Neuronal stem cell (in vitro differentiated cells): ENCODE measurements at regions not wholly inside any gene's neighbourhood (a gene's known extent, or its start where the extent isn't known, plus 50 kb on each side); places are given as distances from the start of the nearest gene placed in this dataset.

Experiments
- DNase-seq: peaks from one replicate; pipeline ENCODE4 v3.0.0-alpha.2; 2013; ENCODE audit warnings: low spot score
- H2AFZ ChIP-seq: one replicate; pipeline ENCODE4 v1.6.1; 2013; ENCODE audit warnings: mild to moderate bottlenecking, low read length, inconsistent platforms
- H2AK5ac ChIP-seq: 2 replicates; pipeline ENCODE4 v1.6.1; 2013; ENCODE audit warnings: low read depth, mild to moderate bottlenecking, inconsistent platforms, low read length, moderate library complexity, mixed read lengths
- H2BK120ac ChIP-seq: 2 replicates; pipeline ENCODE4 v1.6.1; 2013; ENCODE audit warnings: low read depth, mild to moderate bottlenecking, inconsistent platforms, low read length, moderate library complexity, mixed read lengths
- H2BK12ac ChIP-seq: one replicate; pipeline ENCODE4 v1.6.1; 2013; ENCODE audit warnings: low read length, inconsistent platforms
- H2BK15ac ChIP-seq: 2 replicates; pipeline ENCODE4 v1.6.1; 2013; ENCODE audit warnings: mild to moderate bottlenecking, low read length, inconsistent platforms, mixed read lengths
- H2BK5ac ChIP-seq: one replicate; pipeline ENCODE4 v1.6.1; 2013; ENCODE audit warnings: inconsistent platforms, mild to moderate bottlenecking, low read length, moderate library complexity
- H3K14ac ChIP-seq: one replicate; pipeline ENCODE4 v1.6.1; 2013; ENCODE audit warnings: low read length, inconsistent platforms
- H3K18ac ChIP-seq: 2 replicates; pipeline ENCODE4 v1.6.1; 2013; ENCODE audit warnings: low read length, inconsistent platforms
- H3K23ac ChIP-seq: 2 replicates; pipeline ENCODE4 v1.6.1; 2013; ENCODE audit warnings: low read depth, mild to moderate bottlenecking, mixed read lengths, low read length, inconsistent platforms; ENCODE audit not compliant: poor library complexity
- H3K27ac ChIP-seq: replicated peaks from 3 replicates; pipeline ENCODE4 v1.5.1; 2013; ENCODE audit warnings: low read length, inconsistent platforms
- H3K27me3 ChIP-seq, 3 experiments: 2 replicates each; pipeline ENCODE4 v1.6.1; 2013; ENCODE audit warnings: low read length in 3 of 3, mild to moderate bottlenecking in 2 of 3, inconsistent platforms in 1 of 3, low read depth in 1 of 3, mixed read lengths in 1 of 3, moderate library complexity in 1 of 3; ENCODE audit not compliant: control insufficient read depth in 3 of 3, insufficient read depth in 3 of 3
- H3K36me3 ChIP-seq, 2 donors: replicated peaks in 1 of 2; 2 replicates each; pipeline ENCODE4 v1.6.1; 2013; ENCODE audit warnings: low read length in 2 of 2; ENCODE audit not compliant: control insufficient read depth in 2 of 2, insufficient read depth in 2 of 2
- H3K4ac ChIP-seq: 2 replicates; pipeline ENCODE4 v1.6.1; 2013; ENCODE audit warnings: inconsistent platforms, mild to moderate bottlenecking, low read length, moderate library complexity
- H3K4me1 ChIP-seq, 2 donors: 1 replicate in 1 of 2; 2 replicates in 1 of 2; pipeline ENCODE4 v1.6.1; 2013; ENCODE audit warnings: low read length in 2 of 2, low read depth in 1 of 2; ENCODE audit not compliant: control insufficient read depth in 2 of 2, insufficient read depth in 1 of 2
- H3K4me2 ChIP-seq: one replicate; pipeline ENCODE4 v1.6.1; 2013; ENCODE audit warnings: mild to moderate bottlenecking, low read length, inconsistent platforms; ENCODE audit not compliant: insufficient read depth, poor library complexity, severe bottlenecking
- H3K4me3 ChIP-seq, 2 donors: 2 replicates each; pipeline ENCODE4 v1.5.1; 2013; ENCODE audit warnings: low read length in 2 of 2, mild to moderate bottlenecking in 2 of 2, inconsistent platforms in 1 of 2, moderate library complexity in 1 of 2
- H3K79me1 ChIP-seq: one replicate; pipeline ENCODE4 v1.6.1; 2013; ENCODE audit warnings: low read depth, mild to moderate bottlenecking, inconsistent platforms, low read length, moderate library complexity
- H3K9ac ChIP-seq: one replicate; pipeline ENCODE4 v1.6.1; 2013; ENCODE audit warnings: mild to moderate bottlenecking, low read depth, low read length, inconsistent platforms; ENCODE audit not compliant: poor library complexity
- H3K9me3 ChIP-seq, 2 donors: replicated peaks in 1 of 2; 2 replicates each; pipeline versions ENCODE3 to v1.6.1; 2013; ENCODE audit warnings: low read length in 2 of 2, mild to moderate bottlenecking in 2 of 2, inconsistent platforms in 1 of 2, low read depth in 1 of 2, mixed read lengths in 1 of 2, moderate library complexity in 1 of 2; ENCODE audit not compliant: control insufficient read depth in 2 of 2, insufficient read depth in 1 of 2
- H4K8ac ChIP-seq: one replicate; pipeline ENCODE4 v1.6.1; 2013; ENCODE audit warnings: low read depth, mild to moderate bottlenecking, inconsistent platforms, low read length, moderate library complexity
- H4K91ac ChIP-seq: one replicate; pipeline ENCODE4 v1.6.1; 2013; ENCODE audit warnings: low read length, low read depth, mild to moderate bottlenecking, inconsistent platforms; ENCODE audit not compliant: poor library complexity
- WGBS, 2 donors: extraction: QIAGEN DNeasy Blood & Tissue Kit; methylation state at CpG; one replicate each; pipeline ENCODE4 v1.1.7; 2013; ENCODE audit warnings: missing lambda C conversion rate in 2 of 2, mixed read lengths in 1 of 2; ENCODE audit not compliant: insufficient read length in 2 of 2, insufficient replicate concordance in 1 of 2; ENCODE audit errors: extremely low coverage in 2 of 2; 5-methylcytosine and 5-hydroxymethylcytosine counted together

GRCh38 chr9:135310134-135310533, 169.4 kb upstream of the PPP1R26 start:
- Histone ChIP-seq H3K18ac (no peak overlapping the region), H3K4ac (no peak overlapping the region), H3K4me3 (no peak overlapping the region), H3K14ac (no peak overlapping the region), H2BK5ac (no peak overlapping the region), H2BK120ac (no peak overlapping the region), H2AFZ (no peak overlapping the region), H3K27ac (no peak overlapping the region), H3K9me3 (peaks cover 0 to 3% of the 10 kb centered on the region in 2 donors), H3K23ac (no peak overlapping the region), H4K91ac (no peak overlapping the region), H3K79me1 (no peaks in the 10 kb centered on the region), H3K27me3 (peaks cover 0 to 20% (median 0%) of the 10 kb centered on the region in 3 experiments), H3K36me3 (no peaks in the 10 kb centered on the region), H2BK15ac (no peak overlapping the region), H3K4me2 (no peak overlapping the region), H2AK5ac (no peak overlapping the region), H3K9ac (no peak overlapping the region), H2BK12ac (no peak overlapping the region), H3K4me1 (no peaks in the 10 kb centered on the region), H4K8ac (no peak overlapping the region)
- WGBS, 2 donors = no CpG with 5 or more reads among the region's 8 CpGs
- no peak for DNase-seq

DNA sequence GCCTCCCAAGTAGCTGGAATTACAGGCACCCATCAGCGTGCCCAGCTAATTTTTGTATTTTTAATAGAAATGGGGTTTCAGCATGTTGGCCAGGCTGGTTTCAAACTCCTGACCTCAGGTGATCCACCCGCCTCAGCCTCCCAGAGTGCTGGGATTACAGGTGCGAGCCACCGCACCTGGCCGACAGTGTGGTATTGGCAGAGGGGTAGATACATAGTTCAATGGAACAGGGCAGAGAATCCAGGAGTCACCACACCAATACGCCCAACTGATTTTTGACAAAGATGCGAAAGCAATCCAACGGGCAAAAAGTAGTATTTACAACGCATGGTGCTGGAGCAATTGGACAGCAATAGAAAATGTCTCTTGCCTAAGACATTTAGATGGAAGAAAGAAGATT, 164.0 kb upstream of the PPP1R26 start:
- Histone ChIP-seq H3K9ac (no peak overlapping the region), H3K27ac (no peak overlapping the region), H3K4me2 (no peak overlapping the region), H2BK12ac (no peak overlapping the region), H2BK15ac (no peak overlapping the region), H3K4me1 (peaks cover 0 to 3% of the 10 kb centered on the region in 2 donors), H2AK5ac (no peak overlapping the region), H3K9me3 (peaks cover 0 to 3% of the 10 kb centered on the region in 2 donors), H3K36me3 (no peaks in the 10 kb centered on the region), H2BK120ac (no peak overlapping the region), H2AFZ (no peak overlapping the region), H4K91ac (no peak overlapping the region), H4K8ac (no peak overlapping the region), H3K27me3 (no peaks in the 10 kb centered on the region), H3K4me3 (no peak overlapping the region), H3K4ac (no peak overlapping the region), H3K18ac (no peak overlapping the region), H3K14ac (no peak overlapping the region), H3K79me1 (no peaks in the 10 kb centered on the region), H3K23ac (no peak overlapping the region), H2BK5ac (no peak overlapping the region)
- WGBS, 2 donors = no CpG with 5 or more reads among the region's 9 CpGs
- no peak for DNase-seq

GRCh38 chr9:135320331-135320730, 159.3 kb upstream of the PPP1R26 start:
- DNase-seq = no peak
- no CpG with 5 or more reads among the region's 6 CpGs for WGBS, 2 donors

GRCh38 chr9:135320943-135321342, 158.6 kb upstream of the PPP1R26 start:
- Histone ChIP-seq H3K23ac (no peak overlapping the region), H3K27ac (no peak overlapping the region), H3K4me2 (no peak overlapping the region), H3K9me3 (peaks cover 0 to 3% of the 10 kb centered on the region in 2 donors), H2AK5ac (peak overlapping the region; percentile 79), H2AFZ (no peak overlapping the region), H3K36me3 (no peaks in the 10 kb centered on the region), H3K4ac (no peak overlapping the region), H4K8ac (no peak overlapping the region), H3K18ac (peak overlapping the region; percentile 59), H3K27me3 (no peaks in the 10 kb centered on the region), H3K14ac (peak overlapping the region; percentile 12), H3K4me3 (no peak overlapping the region), H3K4me1 (peaks cover 0 to 3% of the 10 kb centered on the region in 2 donors), H4K91ac (no peak overlapping the region), H2BK12ac (no peak overlapping the region), H2BK120ac (no peak overlapping the region), H2BK15ac (peak overlapping the region; percentile 33), H3K9ac (no peak overlapping the region), H2BK5ac (no peak overlapping the region), H3K79me1 (peaks cover 3% of the 10 kb centered on the region)
- DNase-seq = no peak
- no CpG with 5 or more reads among the region's 6 CpGs for WGBS, 2 donors

More at GRCh38 chr9:135320331-135320730, 159.3 kb upstream of the PPP1R26 start:
- no peak overlapping the region for H3K4me3 ChIP-seq
- no peak overlapping the region for H4K8ac ChIP-seq
- no peaks in the 10 kb centered on the region for H3K36me3 ChIP-seq
- no peak overlapping the region for H2AFZ ChIP-seq
- no peak overlapping the region for H3K27ac ChIP-seq
- H3K79me1 ChIP-seq = peaks cover 3% of the 10 kb centered on the region
- H3K18ac ChIP-seq = no peak overlapping the region
- H3K4me2 ChIP-seq = no peak overlapping the region
- H4K91ac ChIP-seq = no peak overlapping the region
- no peak overlapping the region for H3K4ac ChIP-seq
- H2BK120ac ChIP-seq = no peak overlapping the region
- H3K14ac ChIP-seq = no peak overlapping the region
- no peak overlapping the region for H2BK5ac ChIP-seq
- no peak overlapping the region for H2BK12ac ChIP-seq
- peaks cover 0 to 3% of the 10 kb centered on the region in 2 donors for H3K9me3 ChIP-seq
- no peak overlapping the region for H3K23ac ChIP-seq
- no peak overlapping the region for H3K9ac ChIP-seq
- H3K27me3 ChIP-seq = no peaks in the 10 kb centered on the region
- H3K4me1 ChIP-seq = peaks cover 0 to 3% of the 10 kb centered on the region in 2 donors
- no peak overlapping the region for H2BK15ac ChIP-seq
- no peak overlapping the region for H2AK5ac ChIP-seq
